SU-DHL-6 (cell line): ENCODE measurements at regions not wholly inside any gene's neighbourhood (a gene's known extent, or its start where the extent isn't known, plus 50 kb on each side); places are given as distances from the start of the nearest gene placed in this dataset.

Experiments
- CTCF ChIP-seq: fragments of 200-600 bp; sonication (generic); IDR thresholded peaks from one replicate; pipeline ENCODE4 v1.5.1; 2017; ENCODE audit warnings: antibody characterized with exemption, mild to moderate bottlenecking, low read length, moderate library complexity; ENCODE audit not compliant: insufficient read depth, poor library complexity, severe bottlenecking
- EZH2phosphoT487 ChIP-seq: fragments of 200-600 bp; sonication (generic), shearing (Covaris generic); conservative IDR thresholded peaks from 2 replicates; pipeline ENCODE4 v1.6.1; 2018; ENCODE audit warnings: mild to moderate bottlenecking, antibody characterized with exemption, low read length, moderate library complexity, mixed read lengths

- TF ChIP-seq CTCF (no peak), EZH2phosphoT487 (no peak)
These were observed 87.0 kb upstream of the WARS2 start for GRCh38 chr1:119227456-119227855.
